Stomach (tissue), 8 donors: ENCODE measurements at regions not wholly inside any gene's neighbourhood (a gene's known extent, or its start where the extent isn't known, plus 50 kb on each side); places are given as distances from the start of the nearest gene placed in this dataset.

Experiments used
- DNase-seq, 2 donors: peaks; one replicate each; pipeline versions ENCODE4 v3.0.0 to v3.0.0-alpha.2; 2013 to 2019
- H3K27ac ChIP-seq, 5 donors: fragments of 200-600 bp in 4 of 5; sonication (generic) in 4 of 5; one replicate each; pipeline ENCODE4 v1.5.1; 2013 to 2019; ENCODE audit warnings: mild to moderate bottlenecking in 1 of 5, moderate library complexity in 1 of 5
- H3K27me3 ChIP-seq, 3 donors: fragments of 200-600 bp; sonication (generic); one replicate each; pipeline ENCODE4 v1.5.1; 2017 to 2019; ENCODE audit warnings: mixed run types in 1 of 3
- H3K36me3 ChIP-seq, 4 donors: fragments of 200-600 bp; sonication (generic); 1 replicate in 3 of 4; 2 replicates in 1 of 4; pipeline ENCODE4 v1.5.1; 2016 to 2019
- H3K4me1 ChIP-seq, 4 donors: fragments of 200-600 bp; sonication (generic); one replicate each; pipeline ENCODE4 v1.5.1; 2016 to 2019
- H3K4me3 ChIP-seq, 4 donors: fragments of 200-600 bp; sonication (generic) in 3 of 4; one replicate each; pipeline ENCODE4 v1.5.1; 2016 to 2019; ENCODE audit warnings: mild to moderate bottlenecking in 1 of 4
- H3K9me3 ChIP-seq, 4 donors: fragments of 200-600 bp; sonication (generic); one replicate each; pipeline ENCODE4 v1.5.1; 2016 to 2019
- CTCF ChIP-seq, 7 experiments: fragments of 450-650 bp in 4 of 7; fragments of 200-600 bp in 3 of 7; sonication (generic) in 3 of 7; IDR thresholded peaks; one replicate each; pipeline ENCODE4 v1.5.1; 2016 to 2019; ENCODE audit warnings: antibody characterized with exemption in 7 of 7, control low read depth in 2 of 7, mild to moderate bottlenecking in 1 of 7
- EP300 ChIP-seq: sonication (generic); formaldehyde crosslinking; IDR thresholded peaks from one replicate; pipeline ENCODE4 v1.6.1; 2017; ENCODE audit warnings: antibody characterized with exemption
- POLR2A ChIP-seq, 4 donors: fragments of 450-650 bp; IDR thresholded peaks; one replicate each; pipeline ENCODE4 v1.6.1; 2016; ENCODE audit warnings: antibody characterized with exemption in 4 of 4, control low read depth in 2 of 4, mild to moderate bottlenecking in 1 of 4, moderate library complexity in 1 of 4
- POLR2AphosphoS5 ChIP-seq, 3 donors: sonication (generic); formaldehyde crosslinking; IDR thresholded peaks; one replicate each; pipeline ENCODE4 v1.6.1; 2016; ENCODE audit warnings: antibody characterized with exemption in 3 of 3
- WGBS, 5 donors: extraction: QIAGEN DNeasy Blood & Tissue Kit in 3 of 5; methylation state at CpG; one replicate each; pipeline versions ENCODE4 v1.1.5 to v1.1.7; 2013 to 2018; 5-methylcytosine and 5-hydroxymethylcytosine counted together
- intact Hi-C: fragments of 100-400 bp; cut with DNase I; formaldehyde crosslinking; loops from one replicate; pipeline ENCODE4 v1.15.1; 2023; ENCODE audit warnings: low total_unique reads
- donor health status: healthy with polysubstance abuse.
- donor health status: Bipolar disorder and iron deficiency.
- donor health status: healthy.

- Histone ChIP-seq H3K36me3 (no peaks in the 10 kb centered on the region), H3K4me3 (no peak overlapping the region), H3K9me3 (peaks cover 0 to 4% (median 0%) of the 10 kb centered on the region in 4 donors), H3K4me1 (no peaks in the 10 kb centered on the region), H3K27ac (no peak overlapping the region), H3K27me3 (no peaks in the 10 kb centered on the region)
- DNase-seq: no peak
- intact Hi-C loops: no loop called here
- WGBS, 5 donors: 78 to 88% (median 82%) methylated on average over 7 of the region's 7 CpGs
- TF ChIP-seq POLR2AphosphoS5 (IDR thresholded peaks at IDR 0.05) (no peak), EP300 (no peak), POLR2A (IDR thresholded peaks at IDR 0.05) (no peak), CTCF (IDR thresholded peaks at IDR 0.05) (no peak)
Observed at GRCh38 chr2:4096978-4097766, 393.8 kb downstream of the DCDC2C start.

- intact Hi-C loops: no loop called here
- no peaks in the 10 kb centered on the region for H3K27me3 ChIP-seq
- 71 to 84% (median 79%) methylated on average over 5 of the region's 5 CpGs for WGBS, 5 donors
Observed at GRCh38 chr2:4098137-4098536, 394.8 kb downstream of the DCDC2C start.

GRCh38 chr2:4101936-4102335 lies 398.6 kb downstream of the DCDC2C start:
- Histone ChIP-seq H3K4me1 (no peaks in the 10 kb centered on the region), H3K9me3 (peaks cover 0 to 11% (median 0%) of the 10 kb centered on the region in 4 donors)

More at GRCh38 chr2:4098137-4098536, 394.8 kb downstream of the DCDC2C start:
- no peaks in the 10 kb centered on the region for H3K36me3 ChIP-seq
- H3K27ac ChIP-seq: no peak overlapping the region
- no peak overlapping the region for H3K4me3 ChIP-seq
- H3K9me3 ChIP-seq: peaks cover 0 to 4% (median 0%) of the 10 kb centered on the region in 4 donors
- no peak for DNase-seq
- no peaks in the 10 kb centered on the region for H3K4me1 ChIP-seq
- TF ChIP-seq POLR2A (IDR thresholded peaks at IDR 0.05) (no peak), POLR2AphosphoS5 (IDR thresholded peaks at IDR 0.05) (no peak), CTCF (IDR thresholded peaks at IDR 0.05) (no peak), EP300 (no peak)

DNA sequence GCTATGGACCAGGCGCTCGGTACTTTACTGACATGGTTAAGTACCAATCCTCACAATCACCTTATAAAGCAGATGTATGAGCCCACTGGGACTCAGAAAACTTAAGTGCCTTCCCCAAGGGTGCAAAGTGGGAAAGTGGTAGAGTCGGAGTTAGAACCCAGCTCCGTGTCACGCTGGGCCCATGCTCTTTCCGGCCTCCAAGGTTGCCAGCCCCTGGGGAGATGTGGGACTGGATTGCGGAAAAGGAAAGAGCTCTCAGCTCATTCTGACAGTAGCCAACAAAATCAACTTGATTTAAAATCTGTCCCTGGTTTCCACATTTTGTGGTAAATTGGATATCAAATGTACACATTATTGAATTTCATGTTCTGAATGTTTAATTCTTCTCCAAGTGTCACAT lies 403.8 kb downstream of the DCDC2C start:
- H3K4me3 ChIP-seq: no peak overlapping the region
- H3K27me3 ChIP-seq: no peaks in the 10 kb centered on the region
- H3K27ac ChIP-seq: no peak overlapping the region
- peaks cover 0 to 11% (median 0%) of the 10 kb centered on the region in 4 donors for H3K9me3 ChIP-seq
- 81 to 86% (median 85%) methylated on average over 7 of the region's 7 CpGs for WGBS, 5 donors
- intact Hi-C loops: no loop called here
- no peaks in the 10 kb centered on the region for H3K36me3 ChIP-seq
- no peak for TF ChIP-seq EP300
- TF ChIP-seq POLR2AphosphoS5 (IDR thresholded peaks at IDR 0.05): no peak
- TF ChIP-seq POLR2A (IDR thresholded peaks at IDR 0.05): no peak
- TF ChIP-seq CTCF (IDR thresholded peaks at IDR 0.05): no peak
- no peak for DNase-seq
- H3K4me1 ChIP-seq: no peaks in the 10 kb centered on the region

More at GRCh38 chr2:4101936-4102335, 398.6 kb downstream of the DCDC2C start:
- WGBS, 5 donors: 78 to 86% (median 82%) methylated on average over 2 of the region's 2 CpGs
- no peak overlapping the region for H3K27ac ChIP-seq
- no peak overlapping the region for H3K4me3 ChIP-seq
- H3K27me3 ChIP-seq: no peaks in the 10 kb centered on the region
- TF ChIP-seq POLR2AphosphoS5 (IDR thresholded peaks at IDR 0.05) (no peak), EP300 (no peak), POLR2A (IDR thresholded peaks at IDR 0.05) (no peak), CTCF (IDR thresholded peaks at IDR 0.05) (no peak)
- intact Hi-C loops: no loop called here
- H3K36me3 ChIP-seq: no peaks in the 10 kb centered on the region
- no peak for DNase-seq
